ENCODE measurements at regions not wholly inside any gene's neighbourhood (a gene's known extent, or its start where the extent isn't known, plus 50 kb on each side); places are given as distances from the start of the nearest gene placed in this dataset.

- Histone ChIP-seq H3K27me3 (no peaks in the 10 kb centered on the region), H3K4me3 (no peak overlapping the region), H3K4me1 (peaks cover 0 to 7% of the 10 kb centered on the region in 2 donors), H3K36me3 (no peaks in the 10 kb centered on the region), H3K9me3 (no peaks in the 10 kb centered on the region), H3K27ac (no peak overlapping the region)
- intact Hi-C loops (cut with DNase I), result no loop called here
- DNase-seq, result no peak
- TF ChIP-seq CTCF (IDR thresholded peaks at IDR 0.05), result no peak
- ATAC-seq, result no peak
Observed at GRCh38 chr2:236700703-236701102, 131.1 kb downstream of the ACKR3 start.

GRCh38 chr2:236702657-236703372, 133.2 kb downstream of the ACKR3 start:
- ATAC-seq, result peak; percentile 39
- intact Hi-C loops (cut with DNase I), result no loop called here
- no peak for DNase-seq
- H3K36me3 ChIP-seq, result no peaks in the 10 kb centered on the region
- H3K4me1 ChIP-seq, result peaks cover 0 to 7% of the 10 kb centered on the region in 2 donors
- no peak overlapping the region for H3K27ac ChIP-seq
- no peaks in the 10 kb centered on the region for H3K9me3 ChIP-seq
- H3K27me3 ChIP-seq, result no peaks in the 10 kb centered on the region
- no peak overlapping the region for H3K4me3 ChIP-seq
- TF ChIP-seq CTCF (IDR thresholded peaks at IDR 0.05), result no peak

DNA sequence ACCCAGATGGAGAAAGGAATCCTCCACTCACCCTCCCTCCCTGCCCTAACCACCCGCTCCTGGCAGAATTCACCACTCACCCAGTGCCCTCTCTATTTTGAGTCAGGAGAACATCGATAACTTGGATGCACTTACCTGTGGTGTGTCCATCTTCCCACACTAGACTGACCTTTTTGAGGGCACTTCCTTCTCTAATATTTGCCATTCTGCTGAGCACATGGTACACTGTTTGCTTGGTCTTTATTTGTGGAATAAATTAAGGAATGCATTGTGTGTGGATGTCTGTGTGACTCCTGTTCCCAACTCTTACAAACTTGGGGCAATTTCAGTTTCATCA, 133.7 kb downstream of the ACKR3 start:
- no peaks in the 10 kb centered on the region for H3K36me3 ChIP-seq
- ATAC-seq, result no peak
- H3K4me1 ChIP-seq, result peaks cover 0 to 7% of the 10 kb centered on the region in 2 donors
- H3K27me3 ChIP-seq, result no peaks in the 10 kb centered on the region
- TF ChIP-seq CTCF (IDR thresholded peaks at IDR 0.05), result no peak
- no peaks in the 10 kb centered on the region for H3K9me3 ChIP-seq
- H3K27ac ChIP-seq, result no peak overlapping the region
- no peak for DNase-seq
- intact Hi-C loops (cut with DNase I), result no loop called here
- H3K4me3 ChIP-seq, result no peak overlapping the region

- peaks cover 0 to 7% of the 10 kb centered on the region in 2 donors for H3K4me1 ChIP-seq
- ATAC-seq, result no peak
Observed at GRCh38 chr2:236703906-236704305, 134.3 kb downstream of the ACKR3 start.

DNA sequence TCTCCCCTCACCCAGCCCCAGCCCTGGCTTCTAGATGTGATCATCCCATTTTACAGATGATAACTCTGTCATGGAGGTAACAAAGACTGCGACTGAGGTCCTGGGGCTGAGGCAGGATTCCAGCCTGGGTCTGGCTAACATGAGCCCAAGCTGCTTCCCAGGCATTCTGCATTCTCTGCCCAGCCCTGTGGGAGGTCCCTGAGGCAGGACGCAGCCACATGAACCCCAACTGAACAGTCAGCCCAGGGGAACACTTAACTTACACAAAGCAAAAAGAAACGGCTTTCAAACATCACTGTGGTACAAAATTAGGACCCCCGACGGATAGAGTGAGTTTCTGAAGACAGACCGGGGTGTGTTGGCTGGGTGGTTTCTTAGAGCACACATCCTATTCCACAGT, 135.3 kb downstream of the ACKR3 start:
- Histone ChIP-seq H3K9me3 (no peaks in the 10 kb centered on the region), H3K4me1 (peaks cover 0 to 7% of the 10 kb centered on the region in 2 donors), H3K27ac (no peak overlapping the region), H3K36me3 (no peaks in the 10 kb centered on the region), H3K4me3 (no peak overlapping the region), H3K27me3 (no peaks in the 10 kb centered on the region)
- no peak for TF ChIP-seq CTCF (IDR thresholded peaks at IDR 0.05)
- ATAC-seq (no peak), DNase-seq (no peak)
- intact Hi-C loops (cut with DNase I), result no loop called here

More at GRCh38 chr2:236703906-236704305, 134.3 kb downstream of the ACKR3 start:
- no peaks in the 10 kb centered on the region for H3K9me3 ChIP-seq
- no peaks in the 10 kb centered on the region for H3K27me3 ChIP-seq
- no peak overlapping the region for H3K27ac ChIP-seq
- H3K4me3 ChIP-seq, result no peak overlapping the region
- intact Hi-C loops (cut with DNase I), result no loop called here
- no peak for DNase-seq
- no peak for TF ChIP-seq CTCF (IDR thresholded peaks at IDR 0.05)
- no peaks in the 10 kb centered on the region for H3K36me3 ChIP-seq

Measured in left lung (tissue), 4 donors.